Stimulated activated naive CD8-positive, alpha-beta T cell treated with anti-CD3 and anti-CD28 coated beads, Interleukin-15, amount 100 ng/mL, for 72 hours (primary cell): ENCODE measurements at regions not wholly inside any gene's neighbourhood (a gene's known extent, or its start where the extent isn't known, plus 50 kb on each side); places are given as distances from the start of the nearest gene placed in this dataset.

ENCODE experiments used
- ATAC-seq: fragments of 150-1000 bp; cut with Tn5 transposase; 2 replicates; pipeline ENCODE4 v1.10.0; 2021; ENCODE audit warnings: mild to moderate bottlenecking, moderate library complexity
- DNase-seq, 2 donors: peaks; one replicate each; pipeline ENCODE4 v3.0.0; 2021 to 2022
- H3K27ac Mint-ChIP-seq, 2 donors: one replicate each; pipeline ENCODE4 v1.8.0; 2022; ENCODE audit warnings: mild to moderate bottlenecking in 2 of 2, mixed read lengths in 2 of 2, moderate library complexity in 2 of 2
- H3K27me3 Mint-ChIP-seq: one replicate; pipeline ENCODE4 v1.8.0; 2022; ENCODE audit warnings: mixed read lengths
- H3K4me1 Mint-ChIP-seq: one replicate; pipeline ENCODE4 v1.8.0; 2022; ENCODE audit warnings: mild to moderate bottlenecking, mixed read lengths
- H3K4me3 Mint-ChIP-seq, 2 donors: one replicate each; pipeline ENCODE4 v1.8.0; 2022; ENCODE audit warnings: mild to moderate bottlenecking in 2 of 2, mixed read lengths in 2 of 2, moderate library complexity in 1 of 2
- H3K9me3 Mint-ChIP-seq, 2 donors: one replicate each; pipeline ENCODE4 v1.8.0; 2022; ENCODE audit warnings: mixed read lengths in 2 of 2

GRCh38 chr2:129673847-129674711, 305.4 kb upstream of the RAB6C start:
- Mint-ChIP-seq H3K4me1 (no peaks in the 10 kb centered on the region), H3K27ac (no peak overlapping the region), H3K4me3 (no peak overlapping the region), H3K9me3 (no peaks in the 10 kb centered on the region), H3K27me3 (peaks cover 10% of the 10 kb centered on the region)
- ATAC-seq (no peak), DNase-seq (no peak)

GRCh38 chr2:129678751-129679150, 300.7 kb upstream of the RAB6C start:
- Mint-ChIP-seq H3K27me3 (peaks cover 10% of the 10 kb centered on the region), H3K27ac (no peak overlapping the region), H3K9me3 (peaks cover 0 to 4% of the 10 kb centered on the region in 2 donors), H3K4me1 (no peaks in the 10 kb centered on the region), H3K4me3 (no peak overlapping the region)
- no peak for DNase-seq
- no peak for ATAC-seq

DNA sequence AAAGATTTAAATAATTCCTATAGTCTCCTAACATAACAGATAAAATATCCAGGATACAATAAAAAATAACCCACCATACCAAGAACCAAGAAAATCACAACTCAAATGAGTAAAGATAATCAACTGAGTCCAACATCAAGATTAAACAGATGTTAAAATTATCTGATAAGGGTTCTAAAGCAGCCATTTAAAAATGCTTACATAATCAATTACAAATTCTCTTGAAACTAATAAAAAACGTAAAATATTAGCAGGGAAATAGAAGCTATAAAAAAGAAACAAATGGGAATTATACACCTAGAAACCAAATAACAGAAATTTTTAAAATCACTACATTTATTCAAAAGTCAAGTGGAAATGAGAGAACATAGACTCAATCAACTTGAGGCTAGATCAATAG, 297.7 kb upstream of the RAB6C start:
- ATAC-seq: no peak
- no peaks in the 10 kb centered on the region for H3K4me1 Mint-ChIP-seq
- peaks cover 0 to 4% of the 10 kb centered on the region in 2 donors for H3K9me3 Mint-ChIP-seq
- peaks cover 10% of the 10 kb centered on the region for H3K27me3 Mint-ChIP-seq
- H3K4me3 Mint-ChIP-seq: no peak overlapping the region
- no peak overlapping the region for H3K27ac Mint-ChIP-seq
- DNase-seq: no peak

GRCh38 chr2:129689653-129690448, 289.6 kb upstream of the RAB6C start:
- ATAC-seq (no peak), DNase-seq (no peak)
- Mint-ChIP-seq H3K4me1 (no peaks in the 10 kb centered on the region), H3K27ac (no peak overlapping the region), H3K9me3 (peaks cover 7 to 8% of the 10 kb centered on the region in 2 donors), H3K4me3 (no peak overlapping the region), H3K27me3 (no peaks in the 10 kb centered on the region)

- Mint-ChIP-seq H3K4me1 (no peaks in the 10 kb centered on the region), H3K9me3 (peaks cover 0 to 7% of the 10 kb centered on the region in 2 donors), H3K27me3 (no peaks in the 10 kb centered on the region), H3K27ac (no peak overlapping the region), H3K4me3 (no peak overlapping the region)
- DNase-seq (no peak), ATAC-seq (no peak)
These were observed 284.0 kb upstream of the RAB6C start for GRCh38 chr2:129695496-129695895.

DNA sequence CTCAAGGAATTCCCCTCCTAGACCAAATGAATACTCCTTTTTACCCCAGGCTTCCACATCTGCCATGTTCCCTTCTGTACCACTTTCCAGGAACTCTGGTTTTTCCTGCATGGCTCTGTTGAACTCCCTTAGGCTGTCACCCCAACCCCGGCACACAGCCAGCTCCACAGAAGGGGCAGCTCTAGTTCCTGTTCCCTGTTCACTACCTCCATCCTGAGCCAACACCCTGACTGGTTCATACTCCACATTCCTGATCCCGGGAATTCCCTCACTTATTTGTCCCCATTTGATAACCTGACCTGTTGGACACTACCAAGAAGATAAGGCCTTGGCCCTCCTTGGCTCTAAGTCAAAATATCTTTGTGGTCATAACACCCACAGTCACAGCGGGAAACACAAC, 280.9 kb upstream of the RAB6C start:
- Mint-ChIP-seq H3K27me3 (no peaks in the 10 kb centered on the region), H3K9me3 (no peaks in the 10 kb centered on the region), H3K27ac (no peak overlapping the region), H3K4me1 (no peaks in the 10 kb centered on the region), H3K4me3 (no peak overlapping the region)
- DNase-seq (no peak), ATAC-seq (no peak)

GRCh38 chr2:129699781-129700573, 279.5 kb upstream of the RAB6C start:
- DNase-seq (no peak), ATAC-seq (no peak)
- H3K9me3 Mint-ChIP-seq: no peaks in the 10 kb centered on the region
- no peak overlapping the region for H3K4me3 Mint-ChIP-seq
- no peak overlapping the region for H3K27ac Mint-ChIP-seq
- H3K4me1 Mint-ChIP-seq: no peaks in the 10 kb centered on the region
- no peaks in the 10 kb centered on the region for H3K27me3 Mint-ChIP-seq

DNA sequence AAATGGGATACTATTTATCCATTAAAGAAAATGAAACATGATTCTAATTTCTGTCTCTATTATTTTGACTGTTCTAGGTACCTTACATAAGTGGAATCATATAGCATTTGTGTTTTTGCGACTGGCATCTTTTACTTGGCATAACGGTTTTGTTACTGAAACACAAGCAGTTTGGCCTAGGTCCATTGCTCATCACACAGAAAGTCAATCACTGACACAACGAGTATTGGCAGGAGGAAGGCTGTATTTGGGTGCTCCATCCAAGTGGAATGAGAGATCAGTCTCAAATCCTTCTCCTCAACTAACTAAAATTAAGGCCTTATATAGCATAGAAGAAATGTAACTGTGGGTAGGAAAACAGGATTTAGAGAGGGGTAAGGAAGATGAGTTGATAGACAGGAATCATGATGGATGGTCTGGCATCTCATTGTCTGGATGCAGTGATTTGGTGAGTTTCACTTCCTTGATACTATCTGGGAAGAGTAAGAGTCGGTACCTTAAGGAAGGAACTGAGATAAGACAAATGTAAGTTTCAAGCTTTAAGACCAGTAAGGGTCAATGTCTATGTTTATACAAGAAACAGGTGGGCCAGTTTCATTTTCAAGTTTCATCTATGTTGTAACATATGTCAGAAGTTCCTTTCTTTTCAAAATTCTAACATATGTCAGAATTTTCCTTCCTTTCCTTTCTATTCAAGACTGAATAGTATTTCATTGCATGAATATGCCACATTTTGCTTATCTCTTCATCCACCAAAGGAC, 276.9 kb upstream of the RAB6C start:
- Mint-ChIP-seq H3K27me3 (no peaks in the 10 kb centered on the region), H3K4me1 (no peaks in the 10 kb centered on the region), H3K27ac (no peak overlapping the region), H3K4me3 (no peak overlapping the region), H3K9me3 (peaks cover 0 to 2% of the 10 kb centered on the region in 2 donors)
- ATAC-seq (no peak), DNase-seq (no peak)

- peaks cover 0 to 5% of the 10 kb centered on the region in 2 donors for H3K9me3 Mint-ChIP-seq
- H3K27me3 Mint-ChIP-seq: no peaks in the 10 kb centered on the region
- H3K27ac Mint-ChIP-seq: no peak overlapping the region
- H3K4me3 Mint-ChIP-seq: no peak overlapping the region
- no peaks in the 10 kb centered on the region for H3K4me1 Mint-ChIP-seq
- DNase-seq (no peak), ATAC-seq (no peak)
These were observed 274.4 kb upstream of the RAB6C start for GRCh38 chr2:129705085-129705484.

DNA sequence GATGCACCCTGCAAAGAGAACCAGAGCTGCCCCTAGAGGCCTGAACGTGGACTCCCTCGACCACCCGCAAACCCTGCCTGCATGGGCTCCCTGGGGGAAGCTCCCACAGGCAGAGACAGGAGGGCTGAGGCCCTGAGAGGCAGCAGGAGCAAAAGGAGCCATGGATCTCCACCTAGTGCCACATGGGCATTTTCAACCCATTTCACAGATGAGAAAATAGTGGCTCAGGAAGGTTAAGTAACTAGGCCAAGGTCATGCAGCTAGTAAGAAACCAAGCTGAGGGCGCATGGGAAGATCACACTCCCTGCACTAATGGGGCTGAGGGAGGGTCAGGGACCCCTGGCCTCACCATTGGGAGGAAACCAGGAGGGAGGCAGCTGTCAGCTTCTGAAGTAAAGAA, 271.7 kb upstream of the RAB6C start:
- no peak for DNase-seq
- no peaks in the 10 kb centered on the region for H3K4me1 Mint-ChIP-seq
- peaks cover 0 to 5% of the 10 kb centered on the region in 2 donors for H3K9me3 Mint-ChIP-seq
- H3K27me3 Mint-ChIP-seq: peaks cover 9% of the 10 kb centered on the region
- H3K27ac Mint-ChIP-seq: no peak overlapping the region
- ATAC-seq: no peak
- no peak overlapping the region for H3K4me3 Mint-ChIP-seq

- Mint-ChIP-seq H3K9me3 (peaks cover 0 to 5% of the 10 kb centered on the region in 2 donors), H3K27me3 (peaks cover 9% of the 10 kb centered on the region), H3K27ac (no peak overlapping the region), H3K4me1 (no peaks in the 10 kb centered on the region), H3K4me3 (no peak overlapping the region)
- no peak for ATAC-seq
- DNase-seq: no peak
These were observed 271.1 kb upstream of the RAB6C start for GRCh38 chr2:129708221-129708967.

DNA sequence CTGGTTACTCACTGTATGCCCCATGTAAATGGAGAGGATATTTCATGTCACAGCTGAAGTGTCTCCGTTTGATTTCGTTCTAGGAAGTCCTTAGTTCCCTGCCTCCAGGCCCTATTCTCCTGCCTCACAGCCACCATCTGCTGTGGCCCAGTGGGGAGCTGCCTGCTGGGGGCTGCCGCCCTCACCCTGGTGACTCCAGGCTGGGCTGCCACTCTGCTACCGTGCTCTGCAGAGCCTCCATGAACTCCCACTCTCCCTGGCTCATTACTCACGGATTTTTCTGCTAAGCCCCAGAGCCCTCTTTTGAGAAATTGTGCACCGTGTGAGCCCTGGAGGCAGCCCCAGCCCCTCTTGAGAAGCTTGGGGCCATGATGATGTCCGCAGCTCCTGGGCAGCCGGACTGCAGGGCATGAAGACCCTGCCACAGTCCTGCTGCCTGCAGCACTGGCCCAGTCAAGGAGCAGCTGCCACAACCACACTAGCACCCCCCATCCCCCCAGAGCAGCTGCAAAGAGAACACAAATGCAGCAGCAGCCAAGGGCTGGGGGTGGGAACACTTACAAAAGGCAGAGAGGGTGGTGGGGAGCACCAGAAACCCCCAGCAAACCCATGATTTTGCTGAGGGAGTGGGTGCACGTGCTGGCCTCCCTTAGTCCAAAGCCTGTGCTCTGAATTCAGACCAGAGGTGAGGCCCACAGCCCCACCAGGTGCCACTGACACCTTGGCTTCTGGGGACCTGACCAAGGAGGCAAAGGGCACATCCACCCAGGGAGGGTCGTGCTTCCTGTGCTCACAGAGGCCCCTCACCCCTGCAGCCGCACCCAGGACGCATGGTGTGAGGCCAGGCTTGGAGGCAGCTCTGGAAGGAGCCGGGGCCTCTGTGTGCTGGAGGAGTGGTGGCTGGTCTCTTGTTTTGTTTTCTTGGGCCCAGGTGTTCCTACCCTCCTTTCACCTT, 270.2 kb upstream of the RAB6C start:
- DNase-seq: no peak
- ATAC-seq: peak; percentile 24
- Mint-ChIP-seq H3K27me3 (peaks cover 9% of the 10 kb centered on the region), H3K27ac (no peak overlapping the region), H3K4me1 (no peaks in the 10 kb centered on the region), H3K9me3 (peaks cover 0 to 5% of the 10 kb centered on the region in 2 donors), H3K4me3 (no peak overlapping the region)

DNA sequence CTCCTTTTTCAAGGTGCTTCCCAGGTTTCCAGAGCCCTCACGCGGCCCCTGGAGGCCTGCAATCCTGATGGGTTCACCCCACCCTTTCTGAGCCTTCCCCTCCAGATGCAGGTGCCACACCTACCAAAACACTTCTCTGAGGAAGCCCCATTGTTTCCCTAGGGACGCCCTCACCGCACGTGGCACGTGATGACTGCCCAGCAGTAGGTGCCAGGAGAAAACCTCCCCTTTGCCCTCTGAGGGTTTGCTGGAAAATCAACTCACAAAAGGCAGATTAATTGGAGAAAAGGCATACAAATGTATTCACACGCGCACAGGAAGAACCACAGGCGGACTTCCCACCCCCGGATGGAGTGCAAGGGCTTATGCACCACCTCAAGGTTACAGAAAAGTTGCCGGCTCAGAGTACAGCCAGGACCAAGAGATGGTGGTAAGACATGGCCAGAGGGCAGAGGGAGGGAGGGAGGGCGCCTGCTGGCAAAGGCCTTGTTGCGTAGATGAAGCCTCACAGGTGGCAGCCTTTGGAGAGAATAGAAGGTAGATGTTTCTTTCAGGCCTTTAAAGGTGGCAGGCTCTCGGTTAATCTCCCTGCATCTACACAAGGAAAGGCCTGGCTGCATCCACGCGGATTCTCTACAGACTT, 269.4 kb upstream of the RAB6C start:
- H3K27ac Mint-ChIP-seq: no peak overlapping the region
- H3K9me3 Mint-ChIP-seq: peaks cover 0 to 5% of the 10 kb centered on the region in 2 donors
- H3K4me1 Mint-ChIP-seq: no peaks in the 10 kb centered on the region
- peaks cover 9% of the 10 kb centered on the region for H3K27me3 Mint-ChIP-seq
- H3K4me3 Mint-ChIP-seq: no peak overlapping the region
- DNase-seq (no peak), ATAC-seq (no peak)
